Posterior cingulate gyrus (tissue), 11 donors: ENCODE measurements at regions not wholly inside any gene's neighbourhood (a gene's known extent, or its start where the extent isn't known, plus 50 kb on each side); places are given as distances from the start of the nearest gene placed in this dataset.
"Not testable (repeated sequence)": the region's sequence is repeated elsewhere in the genome, so short reads cannot be mapped to it uniquely, and the experiment has no call there.

ENCODE experiments used
- DNase-seq, 10 donors: peaks; one replicate each; pipeline versions ENCODE4 v3.0.0 to v3.0.0-alpha.2; 2020 to 2021; ENCODE audit warnings: mixed read lengths in 3 of 10
- intact Hi-C: fragments of 100-400 bp; cut with DNase I; formaldehyde crosslinking; loops from one replicate; pipeline ENCODE4 v1.15.1; 2023

DNA sequence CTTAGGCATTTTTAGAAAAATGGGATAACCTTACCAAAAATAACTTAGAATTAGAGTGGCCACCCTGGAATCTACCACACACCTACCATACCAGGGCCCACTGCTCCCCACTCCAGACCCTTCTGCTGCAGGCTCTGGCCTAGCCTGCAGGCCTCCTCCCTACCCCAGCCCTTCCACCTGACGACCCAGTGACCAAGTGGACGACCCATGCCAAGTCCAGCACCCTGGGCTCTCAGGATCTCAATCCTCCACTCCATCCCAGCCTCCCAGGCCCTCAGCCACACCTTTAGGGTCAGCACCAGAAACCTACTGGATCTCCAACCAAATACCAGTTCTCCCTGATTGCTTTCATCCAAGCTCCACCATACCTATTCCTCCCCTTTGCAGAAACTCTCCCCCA, 145.8 kb downstream of the TPRA1 start:
- peak in 2 of 10 donors; percentile 70 to 77 for DNase-seq

DNA sequence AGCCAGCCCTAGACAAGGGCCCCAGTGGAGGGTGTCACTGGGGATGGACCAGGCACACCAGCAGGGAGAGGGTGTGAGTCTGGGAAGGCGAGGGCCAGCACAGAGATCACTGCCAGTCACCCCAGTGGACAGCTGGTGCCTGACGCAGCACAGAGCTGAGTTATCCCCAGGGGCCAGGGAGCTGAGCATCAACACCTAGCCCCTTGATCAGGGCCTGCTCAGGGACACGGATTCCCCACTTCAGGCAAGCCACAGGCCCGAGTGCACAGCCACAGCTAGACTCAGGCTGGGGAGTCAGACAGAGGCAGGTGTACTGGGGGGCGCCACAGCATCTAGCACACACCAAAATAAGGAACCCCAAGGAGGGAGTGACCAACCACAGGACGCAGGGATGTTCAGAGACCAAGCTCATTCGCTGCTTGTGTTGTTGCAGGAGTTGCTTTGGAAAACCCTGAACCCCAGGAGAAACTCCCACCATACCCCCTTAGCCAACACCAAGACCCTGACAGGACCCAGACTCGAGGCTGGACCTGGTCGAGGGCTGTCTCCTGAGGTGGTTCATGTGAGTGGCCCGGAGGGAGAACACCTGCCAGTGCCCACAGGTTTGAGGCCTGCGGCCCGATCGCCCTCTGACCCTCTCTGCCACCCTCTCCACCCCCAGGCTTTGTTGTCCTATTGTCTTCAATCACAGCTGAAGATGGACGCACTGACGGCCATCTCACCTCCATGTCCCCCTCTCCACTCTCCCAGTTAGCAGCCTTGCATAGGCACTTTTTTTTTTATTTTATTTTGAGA, 146.8 kb downstream of the TPRA1 start:
- peak in 6 of 10 donors; percentile 1 to 63 (median 6) for DNase-seq
- intact Hi-C loops, result no loop called here

More for the DNA sequence above, 145.8 kb downstream of the TPRA1 start:
- intact Hi-C loops, result no loop called here

DNA sequence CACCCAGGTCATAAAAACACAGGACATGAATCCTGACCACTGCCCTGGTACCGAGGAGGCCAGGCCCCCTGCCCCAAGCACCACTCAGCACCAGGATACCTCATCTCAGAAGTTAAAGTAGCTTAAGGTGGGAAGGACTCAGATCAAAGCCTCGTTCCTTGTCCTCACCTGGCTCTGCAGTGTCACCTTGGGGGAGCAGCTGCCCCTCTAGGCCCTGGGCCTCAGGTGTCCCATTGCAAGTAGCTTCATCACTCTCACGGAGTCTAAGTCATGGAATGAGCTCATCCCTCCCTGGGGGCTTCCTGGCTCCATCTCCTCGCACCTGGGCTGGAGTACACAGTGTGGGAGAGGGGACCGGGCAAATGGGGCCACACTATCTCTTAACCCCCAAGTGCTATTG, 148.0 kb downstream of the TPRA1 start:
- intact Hi-C loops, result no loop called here
- DNase-seq, result peak in 3 of 10 donors; percentile 1 to 53 (median 50)

DNA sequence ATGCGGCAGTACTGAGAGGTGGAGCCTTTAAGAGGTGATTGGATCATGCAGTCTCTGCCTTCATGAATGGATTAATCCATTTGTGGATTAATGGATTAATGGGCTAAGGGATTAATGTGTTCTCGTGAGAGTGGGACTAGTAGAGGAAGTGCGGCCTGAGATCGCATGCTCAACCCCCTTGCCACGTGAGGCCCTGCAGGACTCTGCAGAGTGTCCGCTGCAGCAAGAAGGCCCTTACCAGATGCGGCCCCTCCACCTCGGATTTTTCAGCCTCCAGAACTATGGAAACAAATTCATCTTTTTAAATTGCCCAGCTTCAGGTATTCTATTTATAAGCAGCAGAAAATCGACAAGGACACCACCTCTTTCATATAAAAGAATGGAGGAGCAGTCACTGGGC, 148.8 kb downstream of the TPRA1 start:
- DNase-seq, result peak in 3 of 10 donors; percentile 1 to 69 (median 38)
- intact Hi-C loops, result no loop called here

DNA sequence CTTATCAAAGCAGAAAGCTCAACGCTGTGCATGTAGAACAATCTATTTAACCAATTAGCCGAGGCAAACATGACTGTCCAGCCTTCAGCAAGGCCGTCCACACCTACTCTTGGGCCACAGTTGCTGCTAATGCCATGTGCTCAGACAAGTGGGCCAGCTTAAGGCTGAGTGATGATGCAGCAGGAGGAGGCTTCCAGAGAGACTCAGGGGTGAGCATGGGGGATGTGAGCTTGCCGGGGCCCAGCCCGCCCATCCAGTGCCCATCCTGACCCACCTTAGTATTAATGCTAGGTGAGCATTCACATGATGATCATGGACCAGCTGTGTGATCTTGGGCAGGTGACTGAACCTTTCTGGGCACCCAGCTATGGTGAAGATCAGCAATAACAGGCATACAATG, 150.1 kb downstream of the TPRA1 start:
- intact Hi-C loops, result no loop called here
- peak in 2 of 10 donors; percentile 19 to 43 for DNase-seq

DNA sequence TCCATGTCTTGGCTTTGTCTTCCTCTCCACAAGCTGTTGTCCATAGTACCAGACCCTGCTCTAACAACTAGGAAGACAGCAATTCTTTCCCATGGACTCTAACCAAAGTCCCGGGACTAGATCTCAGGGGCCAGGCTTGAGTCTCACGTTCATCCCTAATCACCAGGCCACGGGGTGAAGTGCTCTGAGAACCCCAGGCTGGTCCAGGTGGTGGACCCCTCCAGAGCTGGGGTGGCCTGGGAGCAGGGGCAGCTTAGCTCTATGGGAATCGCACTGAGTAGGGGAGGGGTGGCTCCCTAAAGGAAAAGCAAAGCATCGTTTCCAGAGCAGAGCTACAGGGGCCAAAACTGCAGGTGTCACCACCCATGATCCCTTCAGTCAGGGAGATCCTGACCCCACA, 150.9 kb downstream of the TPRA1 start:
- intact Hi-C loops, result no loop called here
- DNase-seq, result peak in 1 of 10 donors; percentile 43

DNA sequence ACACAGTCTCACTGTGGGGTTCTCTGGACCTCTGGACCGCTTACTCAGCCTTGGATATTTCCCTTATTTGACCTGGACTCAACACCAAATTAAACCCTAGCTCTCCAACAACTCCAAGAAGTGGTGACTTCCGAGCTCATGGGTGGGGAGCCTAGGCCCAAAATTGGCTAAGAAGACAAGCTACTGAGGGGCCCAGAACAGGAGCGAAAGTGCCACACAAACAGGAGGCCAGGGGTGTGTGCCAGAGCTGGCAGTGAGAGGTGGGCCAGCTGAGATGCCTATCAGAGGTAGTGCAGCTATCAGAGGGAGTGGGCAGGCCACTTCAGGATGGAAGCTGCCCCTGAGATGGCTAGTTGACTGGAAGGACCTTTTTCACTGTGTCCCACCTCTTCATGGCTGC, 151.1 kb upstream of the PRR20G start:
- peak in 2 of 10 donors; percentile 8 to 63 for DNase-seq
- intact Hi-C loops, result no loop called here

DNA sequence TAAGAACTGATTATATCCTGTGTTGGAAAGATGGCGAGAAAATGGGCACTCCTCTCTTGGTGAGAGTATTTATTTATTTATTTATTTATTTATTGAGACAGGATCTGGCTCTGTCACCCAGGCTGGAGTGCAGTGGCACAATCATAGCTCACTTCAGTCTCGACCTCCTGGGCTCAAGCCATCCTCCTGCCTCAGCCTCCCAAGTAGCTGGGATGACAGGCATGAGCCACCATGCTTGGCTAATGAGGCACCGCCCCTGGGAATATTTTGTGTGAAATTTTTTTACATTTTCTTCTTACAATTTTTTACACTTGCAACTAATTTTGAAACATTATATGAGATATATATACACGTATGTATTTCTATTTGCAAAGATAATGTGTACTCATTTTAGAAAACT, 150.5 kb upstream of the PRR20G start:
- peak in 2 of 10 donors; percentile 15 to 58 for DNase-seq

DNA sequence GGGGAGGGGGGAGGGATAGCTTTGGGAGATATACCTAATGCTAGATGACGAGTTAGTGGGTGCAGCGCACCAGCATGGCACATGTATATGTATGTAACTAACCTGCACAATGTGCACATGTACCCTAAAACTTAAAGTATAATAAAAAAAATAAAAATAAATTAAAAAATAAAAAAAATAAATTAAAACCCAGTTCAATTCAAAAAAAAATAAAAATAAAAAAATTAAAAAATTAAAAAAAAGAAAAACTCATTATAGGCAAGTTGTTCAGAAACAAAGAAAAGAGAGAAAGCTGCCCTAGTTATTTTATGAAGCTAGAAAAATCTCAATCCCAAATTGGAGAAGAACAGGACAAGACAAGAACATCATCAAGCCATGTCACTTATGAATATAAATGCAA, 147.5 kb upstream of the PRR20G start:
- DNase-seq, result not testable (repeated sequence)

More for the DNA sequence above, 150.5 kb upstream of the PRR20G start:
- intact Hi-C loops, result no loop called here

DNA sequence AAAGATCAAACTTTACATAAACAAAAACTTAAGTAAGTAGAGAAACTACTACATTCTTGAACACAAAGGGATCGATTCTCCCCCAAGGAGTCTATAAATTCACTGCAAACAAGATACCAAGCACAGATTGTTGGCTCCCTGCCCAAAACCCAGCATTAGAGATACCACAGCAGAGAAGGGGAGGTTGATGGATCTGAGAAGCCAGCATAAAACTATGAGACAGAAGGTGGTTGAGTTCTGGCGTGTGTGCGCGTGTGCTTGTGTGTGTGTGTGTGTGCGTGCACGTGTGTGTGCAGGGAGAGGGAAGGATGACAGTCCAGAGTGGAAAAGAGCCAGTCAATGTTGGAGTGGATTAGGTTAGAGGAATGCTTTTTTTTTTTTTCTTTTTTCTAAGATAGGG, 143.2 kb upstream of the PRR20G start:
- intact Hi-C loops, result no loop called here
- DNase-seq, result peak in 1 of 10 donors; percentile 29

More for the DNA sequence above, 147.5 kb upstream of the PRR20G start:
- intact Hi-C loops, result not testable (repeated sequence)

DNA sequence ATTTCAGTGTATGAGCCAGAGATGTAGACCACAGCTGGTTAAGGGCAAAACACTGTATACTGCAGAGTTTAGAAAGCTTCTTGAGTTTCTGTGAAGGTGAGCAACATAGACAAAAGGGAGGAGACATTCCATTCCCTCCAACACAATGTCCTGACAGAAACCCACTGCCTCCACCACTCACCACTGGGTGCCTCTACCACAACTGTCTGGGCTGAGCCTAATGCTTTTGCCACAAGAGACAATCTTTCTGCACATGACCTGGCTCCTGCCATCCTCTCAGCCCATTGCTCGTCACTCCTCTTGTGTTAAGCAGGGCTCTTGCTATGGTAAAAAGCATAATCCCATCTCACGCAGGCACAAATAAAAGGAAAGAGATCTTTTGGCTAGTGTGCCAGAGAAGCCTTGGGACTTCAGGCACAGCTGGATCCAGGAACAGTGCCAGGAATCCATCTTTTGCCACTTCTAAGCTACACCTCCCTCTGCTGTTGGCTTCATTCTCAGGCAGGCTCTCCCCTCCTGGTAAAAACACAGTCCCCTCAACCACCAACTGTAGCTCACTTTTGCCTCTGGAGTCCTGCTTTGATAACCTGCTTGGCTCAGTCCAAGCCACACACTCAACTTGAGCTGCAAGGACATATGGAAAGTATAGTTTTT, 140.6 kb upstream of the PRR20G start:
- peak in 2 of 10 donors; percentile 6 to 16 for DNase-seq
- intact Hi-C loops, result no loop called here

DNA sequence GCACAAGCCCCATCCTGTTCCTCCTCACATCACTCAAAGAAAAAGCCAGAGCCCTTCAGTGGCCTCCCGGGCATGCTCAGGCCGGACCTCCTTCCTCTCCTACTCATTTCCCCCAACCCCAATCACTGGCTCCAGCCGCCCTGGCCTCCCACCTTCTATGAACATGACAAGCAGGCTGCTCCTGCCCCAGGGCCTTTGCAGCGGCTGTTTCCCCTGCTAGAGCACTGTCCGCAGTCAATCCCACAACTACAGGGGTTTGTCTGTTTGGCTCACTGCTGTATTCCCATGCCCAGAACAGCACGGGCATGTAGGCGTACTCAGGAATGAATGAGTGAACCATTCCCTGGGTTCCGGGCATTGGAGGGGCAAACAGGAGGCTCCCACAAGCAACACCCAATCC, 139.8 kb upstream of the PRR20G start:
- DNase-seq, result peak in 2 of 10 donors; percentile 43 to 68

DNA sequence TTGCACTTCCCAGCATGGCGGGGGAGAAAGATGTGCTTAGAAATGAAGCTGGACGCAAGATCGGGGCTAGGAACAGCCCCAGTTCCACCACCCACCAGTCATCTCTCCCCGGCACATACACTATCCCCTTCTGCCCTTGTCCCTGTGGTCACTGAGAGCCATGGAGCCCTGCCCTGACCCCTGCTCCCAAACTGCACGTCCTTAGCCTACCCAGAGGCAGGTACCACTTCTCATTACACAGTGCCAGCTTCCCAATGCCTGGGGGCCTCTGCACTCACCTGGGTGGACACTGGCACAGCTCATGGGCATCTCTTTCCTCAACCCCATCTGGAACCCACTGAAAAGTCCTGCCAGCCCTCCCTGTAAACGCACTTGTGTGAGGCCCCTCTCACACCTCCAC, 139.3 kb upstream of the PRR20G start:
- DNase-seq, result peak in 2 of 10 donors; percentile 4 to 72
- intact Hi-C loops, result no loop called here

More for the DNA sequence above, 139.8 kb upstream of the PRR20G start:
- intact Hi-C loops, result no loop called here

DNA sequence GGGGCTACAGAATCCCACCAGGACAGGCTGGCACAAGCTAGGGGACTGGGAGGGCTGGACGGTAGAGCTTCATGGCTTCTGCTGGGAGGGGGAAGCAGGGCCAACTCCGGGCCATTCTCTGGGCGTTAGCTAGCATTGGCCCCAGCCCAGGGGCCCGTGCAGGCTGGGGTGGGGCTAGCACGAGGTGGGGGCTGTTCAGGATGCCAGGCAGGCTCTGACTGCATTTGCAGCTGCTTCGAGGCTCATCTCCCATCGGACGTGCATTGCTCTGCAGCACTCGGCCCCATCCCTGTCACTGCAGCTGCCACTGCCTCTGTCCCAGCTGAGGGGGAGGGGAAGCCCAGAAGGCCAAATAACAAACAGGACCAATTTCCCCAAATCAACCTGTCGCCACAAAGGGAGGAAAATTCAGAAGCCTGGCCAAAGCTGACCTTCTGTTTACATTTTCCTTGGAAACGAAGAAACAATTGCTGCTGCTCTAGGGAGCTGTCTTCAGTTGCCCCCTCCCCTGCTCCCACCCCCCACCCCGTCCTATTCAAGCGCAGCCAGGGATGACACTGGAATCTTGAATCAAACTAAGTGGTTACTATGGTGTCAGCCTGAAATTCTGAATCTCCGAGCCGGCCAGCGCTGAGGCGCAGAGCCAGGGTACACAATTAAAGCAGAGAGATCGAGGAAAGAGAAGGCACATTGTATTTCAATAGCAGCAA, 138.8 kb upstream of the PRR20G start:
- intact Hi-C loops, result no loop called here
- peak in 8 of 10 donors; percentile 13 to 93 (median 60) for DNase-seq

DNA sequence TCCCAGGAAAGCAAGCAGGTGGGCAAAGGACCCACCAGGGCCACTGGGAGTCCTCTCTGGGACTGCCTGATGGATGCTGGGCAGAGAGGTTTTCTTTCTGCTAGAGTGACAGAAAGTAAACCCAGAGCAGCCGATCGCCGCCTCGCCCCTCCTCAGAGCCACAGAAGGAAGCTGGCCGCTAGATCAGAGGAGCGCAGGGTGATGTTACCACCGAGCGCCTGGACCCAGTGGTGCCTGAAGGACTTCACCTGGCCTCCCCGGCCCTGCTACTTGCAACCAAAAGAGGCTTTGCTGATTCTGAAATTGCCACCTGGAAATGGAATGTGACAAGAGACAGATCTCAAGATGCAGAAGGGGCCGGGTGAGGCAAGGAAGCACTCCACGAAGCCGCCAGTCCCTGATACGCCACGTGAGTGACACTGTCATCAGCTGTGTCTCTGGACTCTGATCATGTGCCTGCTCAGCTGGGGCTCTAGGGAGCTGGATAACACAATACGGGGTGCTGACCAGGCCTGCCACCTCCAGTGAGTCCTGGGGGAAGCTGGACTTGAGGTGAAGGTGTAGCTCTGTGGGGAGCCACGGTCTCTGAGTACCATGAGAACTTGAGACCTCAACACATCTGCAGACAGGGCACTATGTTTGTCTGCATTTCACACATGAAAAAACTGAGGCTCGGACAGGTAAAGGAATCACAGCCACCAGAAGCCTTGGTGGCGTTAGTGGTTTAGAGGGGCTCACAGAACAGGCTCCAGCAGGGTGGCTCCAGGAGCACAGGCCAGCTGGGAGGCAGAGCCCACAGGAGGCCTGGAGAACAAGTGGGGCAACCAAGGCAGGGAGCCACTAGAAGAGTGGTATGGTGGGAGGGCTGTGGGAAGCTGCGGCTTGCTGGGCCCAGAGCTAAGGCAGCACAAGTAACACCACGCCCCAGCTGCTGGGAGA, 137.9 kb upstream of the PRR20G start:
- DNase-seq, result peak in 3 of 10 donors; percentile 3 to 80 (median 69)
- intact Hi-C loops, result no loop called here

DNA sequence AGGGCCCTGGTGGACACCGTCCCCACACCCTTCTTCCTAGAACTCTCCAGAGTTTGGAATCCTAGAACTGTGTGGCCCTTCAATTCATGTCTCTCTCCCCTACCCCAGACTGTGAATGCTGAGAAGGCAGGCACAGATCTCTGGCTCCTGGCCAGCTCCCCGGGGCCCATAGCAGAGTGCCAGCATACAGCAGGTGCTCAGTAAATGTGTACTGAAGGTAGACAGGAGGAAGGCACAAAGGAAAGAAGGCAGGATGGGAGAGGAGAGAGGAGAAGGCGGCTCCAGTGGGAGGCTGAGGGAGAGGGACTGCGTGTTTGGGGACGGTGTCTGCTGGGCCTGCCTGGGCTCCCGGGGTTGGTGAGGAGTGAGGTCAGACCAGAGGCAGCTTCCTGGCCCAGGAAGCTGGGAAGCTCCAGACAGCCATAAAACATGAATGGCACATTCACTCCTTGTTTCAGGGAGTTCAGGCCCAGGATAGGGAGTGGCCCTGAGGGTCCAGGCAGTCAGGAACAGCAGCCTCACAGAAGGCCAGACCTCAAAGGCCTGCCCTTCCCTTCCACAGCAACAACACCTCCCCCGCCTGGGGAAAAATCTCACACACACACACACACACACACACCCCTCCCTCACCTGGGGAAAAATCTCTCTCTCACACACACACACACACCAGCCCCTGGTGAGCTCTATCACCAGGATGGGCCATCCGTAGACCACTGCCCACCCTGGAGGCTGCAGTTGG, 137.1 kb upstream of the PRR20G start:
- intact Hi-C loops, result no loop called here
- DNase-seq, result peak in 2 of 10 donors; percentile 21 to 73

DNA sequence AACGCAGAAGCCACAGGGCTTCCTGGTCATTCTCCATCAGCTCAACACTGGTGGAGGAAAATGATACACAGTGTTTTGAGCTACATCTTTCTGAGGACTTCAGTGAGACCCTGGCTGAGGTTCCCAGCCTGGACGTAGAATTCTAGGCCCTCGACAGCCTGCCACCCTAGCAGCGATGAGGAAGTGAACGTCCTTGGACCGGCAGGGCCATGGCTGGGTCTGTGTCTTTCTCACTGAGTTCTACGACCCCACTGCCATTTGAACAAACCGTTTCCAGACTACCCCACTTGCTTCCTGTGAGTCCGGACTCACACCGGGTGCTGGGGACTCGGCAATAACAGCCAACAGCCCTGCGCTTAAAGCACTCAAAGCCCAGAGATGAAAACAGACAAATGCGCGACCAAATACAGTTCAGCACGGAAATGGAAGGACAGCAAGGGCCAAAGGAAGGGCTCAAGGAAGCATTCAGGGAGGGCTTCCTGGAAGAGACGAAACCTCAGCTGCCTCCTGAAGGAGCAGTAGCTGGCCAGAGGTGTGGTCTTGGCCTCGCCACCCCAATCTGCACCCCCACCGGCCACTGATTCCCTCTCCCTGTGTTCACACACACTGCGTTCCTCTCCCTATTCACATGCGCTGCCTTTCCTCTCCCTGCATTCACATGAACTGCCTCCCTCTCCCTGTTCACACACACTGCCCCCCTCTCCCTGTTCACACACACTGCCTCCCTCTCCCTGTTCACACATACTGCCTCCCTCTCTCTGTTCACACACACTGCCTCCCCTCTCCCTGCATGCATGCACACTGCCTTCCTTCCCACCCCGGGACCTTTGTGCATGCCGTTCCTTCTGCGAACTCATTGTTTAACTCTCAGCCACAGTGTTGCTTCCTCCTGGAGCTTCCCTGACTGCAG, 136.3 kb upstream of the PRR20G start:
- intact Hi-C loops, result no loop called here
- peak in 2 of 10 donors; percentile 36 to 77 for DNase-seq
